DMS153 treated with DMSO at 0.1 percent for 48 hours (cell line): ENCODE measurements at regions not wholly inside any gene's neighbourhood (a gene's known extent, or its start where the extent isn't known, plus 50 kb on each side); places are given as distances from the start of the nearest gene placed in this dataset.
A peak's percentile ranks its signal among the peaks of the same experiment; 100 is the strongest.
"Not testable (repeated sequence)": the region's sequence is repeated elsewhere in the genome, so short reads cannot be mapped to it uniquely, and the experiment has no call there.

Experiments used
- DNase-seq: peaks from one replicate; lab custom pipeline; 2025; ENCODE audit not compliant: unreplicated experiment; lab: John Stamatoyannopoulos, UW

- DNase-seq: no peak
These were observed 470.3 kb downstream of the TMEM114 start for GRCh38 chr16:8120001-8120400.

GRCh38 chr16:8115814-8116213, 474.5 kb downstream of the TMEM114 start:
- DNase-seq: no peak

- DNase-seq: not testable (repeated sequence)
These were observed 475.4 kb downstream of the TMEM114 start for GRCh38 chr16:8114941-8115340.

- DNase-seq: no peak
These were observed 476.5 kb downstream of the TMEM114 start for GRCh38 chr16:8113843-8114242.

- DNase-seq: no peak
These were observed 479.5 kb downstream of the TMEM114 start for GRCh38 chr16:8110572-8111514.

GRCh38 chr16:8109510-8110369, 480.6 kb downstream of the TMEM114 start:
- no peak for DNase-seq

- DNase-seq: peak; percentile 11
These were observed 481.3 kb downstream of the TMEM114 start for GRCh38 chr16:8108991-8109509.

- DNase-seq: no peak
These were observed 483.0 kb downstream of the TMEM114 start for GRCh38 chr16:8107296-8107695.

GRCh38 chr16:8103649-8104289, 486.5 kb downstream of the TMEM114 start:
- DNase-seq: no peak

GRCh38 chr16:8099586-8099985, 490.7 kb downstream of the TMEM114 start:
- no peak for DNase-seq

- DNase-seq: no peak
These were observed 491.3 kb downstream of the TMEM114 start for GRCh38 chr16:8098947-8099512.

- DNase-seq: no peak
These were observed 494.1 kb downstream of the TMEM114 start for GRCh38 chr16:8096211-8096610.

GRCh38 chr16:8094696-8095095, 495.6 kb downstream of the TMEM114 start:
- DNase-seq: no peak

GRCh38 chr16:8088820-8089338, 501.4 kb downstream of the TMEM114 start:
- no peak for DNase-seq

- no peak for DNase-seq
These were observed 502.6 kb downstream of the TMEM114 start for GRCh38 chr16:8087597-8088289.

- no peak for DNase-seq
These were observed 503.2 kb downstream of the TMEM114 start for GRCh38 chr16:8087146-8087545.

GRCh38 chr16:8084882-8085281, 505.4 kb downstream of the TMEM114 start:
- DNase-seq: no peak

- DNase-seq: no peak
These were observed 506.0 kb downstream of the TMEM114 start for GRCh38 chr16:8084302-8084701.

- no peak for DNase-seq
These were observed 506.8 kb downstream of the TMEM114 start for GRCh38 chr16:8083560-8083959.

- no peak for DNase-seq
These were observed 509.5 kb downstream of the TMEM114 start for GRCh38 chr16:8080817-8081216.
